Panc1 (cell line): ENCODE measurements at regions not wholly inside any gene's neighbourhood (a gene's known extent, or its start where the extent isn't known, plus 50 kb on each side); places are given as distances from the start of the nearest gene placed in this dataset.

Source experiments
- ATAC-seq: fragments of 200-7000 bp; cut with Tn5 transposase; 2 replicates; pipeline ENCODE4 v1.9.1; 2020; ENCODE audit warnings: mild to moderate bottlenecking, moderate library complexity
- BruUV-seq: library from RNA; stranded (reverse); fragments of 400-500 nt; replicated peaks from 2 replicates; lab custom pipeline; 2021; lab: Mats Ljungman, UMichigan
- CTCF ChIA-PET: fragments of 300-600 bp; sonication (Branson Sonifier 250); formaldehyde crosslinking; loops from one replicate; lab custom pipeline; 2022; ENCODE audit warnings: antibody characterized with exemption; lab: Charles Lee
- POLR2A ChIA-PET: fragments of 300-600 bp; sonication (Branson Sonifier 250); formaldehyde crosslinking; loops from one replicate; lab custom pipeline; 2022; ENCODE audit warnings: antibody characterized with exemption; lab: Charles Lee
- DNase-seq: peaks from one replicate; pipeline ENCODE4 v3.0.0-alpha.2; 2010; ENCODE audit warnings: low read depth, low spot score
- H3K27ac ChIP-seq: 2 replicates; pipeline ENCODE4 v1.5.1; 2011; ENCODE audit warnings: mild to moderate bottlenecking, low read length, inconsistent platforms
- H3K27me3 ChIP-seq: fragments of 200-500 bp; sonication (Bioruptor generic); 2 replicates; pipeline ENCODE4 v1.6.0; 2014; ENCODE audit warnings: low read length, inconsistent platforms; ENCODE audit not compliant: control insufficient read depth, insufficient read depth
- H3K36me3 ChIP-seq: fragments of 200-500 bp; sonication (Bioruptor generic); 2 replicates; pipeline ENCODE4 v1.5.1; 2014; ENCODE audit warnings: inconsistent platforms, mild to moderate bottlenecking, low read length, moderate library complexity; ENCODE audit not compliant: control insufficient read depth, insufficient read depth
- H3K4me1 ChIP-seq: 2 replicates; pipeline ENCODE4 v1.5.1; 2011; ENCODE audit warnings: inconsistent platforms, mild to moderate bottlenecking, low read length, moderate library complexity; ENCODE audit not compliant: control insufficient read depth, insufficient read depth
- H3K4me3 ChIP-seq, 2 experiments: 2 replicates each; pipeline ENCODE4 v1.5.1; 2011 to 2012; ENCODE audit warnings: low read depth in 2 of 2, low read length in 2 of 2, mild to moderate bottlenecking in 2 of 2, inconsistent platforms in 1 of 2, moderate library complexity in 1 of 2
- H3K9me3 ChIP-seq: fragments of 200-500 bp; sonication (Bioruptor generic); 2 replicates; pipeline ENCODE4 v1.5.1; 2014; ENCODE audit warnings: low read depth, mild to moderate bottlenecking, inconsistent platforms, low read length, moderate library complexity; ENCODE audit not compliant: control insufficient read depth, insufficient read depth
- POLR2AphosphoS5 ChIP-seq: IDR thresholded peaks from 2 replicates; pipeline ENCODE4 v1.6.1; 2012; ENCODE audit warnings: mild to moderate bottlenecking, low read depth, low read length, moderate library complexity
- SIN3A ChIP-seq: IDR thresholded peaks from 2 replicates; pipeline ENCODE4 v1.6.1; 2012; ENCODE audit warnings: low read depth, mild to moderate bottlenecking, low read length, moderate library complexity, borderline replicate concordance; ENCODE audit not compliant: insufficient read depth
- TCF7L2 ChIP-seq: IDR thresholded peaks from 2 replicates; pipeline ENCODE4 v1.6.1; 2011; ENCODE audit warnings: mild to moderate bottlenecking, low read depth, low read length, inconsistent platforms
- in situ Hi-C: cut with HindIII; loops from 2 replicates; pipeline ENCODE4 v1.10.0; 2016; ENCODE audit warnings: low sequenced_read_pairs, low pct_unique_long_range_greater_than_20kb
- intact Hi-C: fragments of 100-400 bp; cut with micrococcal nuclease; formaldehyde crosslinking; loops from one replicate; pipeline ENCODE4 v1.10.0; 2022; ENCODE audit not compliant: unreplicated experiment
- TF ChIP-seq, protein P1 (sequence below), 2 experiments: IDR thresholded peaks; 2 replicates each; pipeline ENCODE4 v1.6.1; 2011 to 2012; ENCODE audit warnings: low read depth in 2 of 2, control low read depth in 1 of 2, low read length in 1 of 2, mild to moderate bottlenecking in 1 of 2, moderate library complexity in 1 of 2; ENCODE audit not compliant: insufficient read depth in 1 of 2
- TF ChIP-seq, protein P2 (sequence below): fragments of 450-650 bp; IDR thresholded peaks from 2 replicates; pipeline ENCODE4 v1.5.1; 2017; ENCODE audit warnings: mild to moderate bottlenecking

DNA sequence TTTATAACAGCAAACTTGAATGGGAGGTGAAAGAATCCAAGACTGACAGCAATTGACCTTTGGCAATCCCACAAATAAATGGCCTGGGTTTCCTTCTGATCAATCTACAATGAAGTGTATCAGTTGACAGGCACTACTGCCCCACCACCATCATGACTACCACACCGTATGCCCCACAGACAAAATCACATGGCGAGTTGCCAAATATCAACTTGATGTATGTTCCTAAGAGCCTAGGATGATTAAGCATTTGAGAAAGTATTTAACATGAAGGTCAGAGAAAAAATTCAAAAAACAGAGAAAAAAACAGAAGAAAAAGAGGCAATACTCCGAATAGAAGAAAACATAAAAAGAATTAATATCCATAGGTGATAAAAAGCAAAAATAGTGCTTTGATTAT, 215.9 kb upstream of the STAC start:
- ATAC-seq (no peak), DNase-seq (no peak)
- in situ Hi-C loops, result no loop called here
- Histone ChIP-seq H3K27me3 (no peaks in the 10 kb centered on the region), H3K4me1 (no peaks in the 10 kb centered on the region), H3K4me3 (no peak overlapping the region), H3K27ac (no peak overlapping the region), H3K36me3 (no peaks in the 10 kb centered on the region), H3K9me3 (no peaks in the 10 kb centered on the region)
- ChIA-PET CTCF (no interaction called here), POLR2A (no interaction called here)
- BruUV-seq, result no TSS peak
- TF ChIP-seq, protein P1, sequence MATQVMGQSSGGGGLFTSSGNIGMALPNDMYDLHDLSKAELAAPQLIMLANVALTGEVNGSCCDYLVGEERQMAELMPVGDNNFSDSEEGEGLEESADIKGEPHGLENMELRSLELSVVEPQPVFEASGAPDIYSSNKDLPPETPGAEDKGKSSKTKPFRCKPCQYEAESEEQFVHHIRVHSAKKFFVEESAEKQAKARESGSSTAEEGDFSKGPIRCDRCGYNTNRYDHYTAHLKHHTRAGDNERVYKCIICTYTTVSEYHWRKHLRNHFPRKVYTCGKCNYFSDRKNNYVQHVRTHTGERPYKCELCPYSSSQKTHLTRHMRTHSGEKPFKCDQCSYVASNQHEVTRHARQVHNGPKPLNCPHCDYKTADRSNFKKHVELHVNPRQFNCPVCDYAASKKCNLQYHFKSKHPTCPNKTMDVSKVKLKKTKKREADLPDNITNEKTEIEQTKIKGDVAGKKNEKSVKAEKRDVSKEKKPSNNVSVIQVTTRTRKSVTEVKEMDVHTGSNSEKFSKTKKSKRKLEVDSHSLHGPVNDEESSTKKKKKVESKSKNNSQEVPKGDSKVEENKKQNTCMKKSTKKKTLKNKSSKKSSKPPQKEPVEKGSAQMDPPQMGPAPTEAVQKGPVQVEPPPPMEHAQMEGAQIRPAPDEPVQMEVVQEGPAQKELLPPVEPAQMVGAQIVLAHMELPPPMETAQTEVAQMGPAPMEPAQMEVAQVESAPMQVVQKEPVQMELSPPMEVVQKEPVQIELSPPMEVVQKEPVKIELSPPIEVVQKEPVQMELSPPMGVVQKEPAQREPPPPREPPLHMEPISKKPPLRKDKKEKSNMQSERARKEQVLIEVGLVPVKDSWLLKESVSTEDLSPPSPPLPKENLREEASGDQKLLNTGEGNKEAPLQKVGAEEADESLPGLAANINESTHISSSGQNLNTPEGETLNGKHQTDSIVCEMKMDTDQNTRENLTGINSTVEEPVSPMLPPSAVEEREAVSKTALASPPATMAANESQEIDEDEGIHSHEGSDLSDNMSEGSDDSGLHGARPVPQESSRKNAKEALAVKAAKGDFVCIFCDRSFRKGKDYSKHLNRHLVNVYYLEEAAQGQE (IDR thresholded peaks at IDR 0.05; ENCODE audit: insufficient read depth in 1 of 2, low read depth in 2 of 2, low read length in 1 of 2), result no peak
- TF ChIP-seq SIN3A, result no peak
- no peak for TF ChIP-seq POLR2AphosphoS5
- TF ChIP-seq, protein P2, sequence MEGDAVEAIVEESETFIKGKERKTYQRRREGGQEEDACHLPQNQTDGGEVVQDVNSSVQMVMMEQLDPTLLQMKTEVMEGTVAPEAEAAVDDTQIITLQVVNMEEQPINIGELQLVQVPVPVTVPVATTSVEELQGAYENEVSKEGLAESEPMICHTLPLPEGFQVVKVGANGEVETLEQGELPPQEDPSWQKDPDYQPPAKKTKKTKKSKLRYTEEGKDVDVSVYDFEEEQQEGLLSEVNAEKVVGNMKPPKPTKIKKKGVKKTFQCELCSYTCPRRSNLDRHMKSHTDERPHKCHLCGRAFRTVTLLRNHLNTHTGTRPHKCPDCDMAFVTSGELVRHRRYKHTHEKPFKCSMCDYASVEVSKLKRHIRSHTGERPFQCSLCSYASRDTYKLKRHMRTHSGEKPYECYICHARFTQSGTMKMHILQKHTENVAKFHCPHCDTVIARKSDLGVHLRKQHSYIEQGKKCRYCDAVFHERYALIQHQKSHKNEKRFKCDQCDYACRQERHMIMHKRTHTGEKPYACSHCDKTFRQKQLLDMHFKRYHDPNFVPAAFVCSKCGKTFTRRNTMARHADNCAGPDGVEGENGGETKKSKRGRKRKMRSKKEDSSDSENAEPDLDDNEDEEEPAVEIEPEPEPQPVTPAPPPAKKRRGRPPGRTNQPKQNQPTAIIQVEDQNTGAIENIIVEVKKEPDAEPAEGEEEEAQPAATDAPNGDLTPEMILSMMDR, result no peak
- no peak for TF ChIP-seq TCF7L2
- intact Hi-C loops, result no loop called here

DNA sequence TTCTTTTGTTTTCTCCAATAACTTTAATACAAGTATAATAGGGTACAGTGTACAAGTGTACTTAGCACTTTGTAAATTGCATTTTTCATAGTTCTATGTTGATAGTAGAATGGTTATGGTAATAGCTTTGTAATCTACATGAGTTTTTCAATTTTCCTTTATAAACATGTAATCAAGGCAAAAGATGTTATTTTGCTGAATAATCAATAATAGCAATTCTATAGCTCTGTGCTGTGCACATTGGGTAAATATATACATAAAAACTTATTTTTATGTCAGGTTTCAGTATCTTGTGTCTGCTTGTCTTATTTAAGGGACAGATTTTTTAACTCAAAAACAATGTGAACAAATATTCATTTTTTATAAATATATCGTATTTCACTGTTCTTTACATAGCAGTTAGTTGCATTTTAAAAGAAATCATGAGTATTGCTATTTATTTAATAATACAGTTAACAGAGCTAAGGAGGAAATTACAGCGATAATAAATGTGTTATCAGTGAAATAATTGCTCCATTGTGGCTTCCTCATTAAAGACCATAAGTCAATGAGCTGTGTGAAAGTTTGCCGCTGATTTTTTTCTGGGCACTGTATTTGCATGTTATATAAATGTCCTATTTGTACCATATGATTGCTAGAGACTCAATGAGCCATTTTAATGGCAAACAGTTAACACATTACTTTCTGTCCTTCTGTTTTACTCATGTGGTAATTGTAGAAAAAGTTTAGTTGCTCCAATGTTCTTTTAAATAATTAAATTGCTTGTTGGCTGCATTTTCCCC, 214.6 kb upstream of the STAC start:
- DNase-seq (no peak), ATAC-seq (no peak)
- H3K36me3 ChIP-seq, result no peaks in the 10 kb centered on the region
- no peaks in the 10 kb centered on the region for H3K4me1 ChIP-seq
- H3K9me3 ChIP-seq, result no peaks in the 10 kb centered on the region
- CTCF ChIA-PET, result no interaction called here
- POLR2A ChIA-PET, result no interaction called here
- intact Hi-C loops (no loop called here), in situ Hi-C loops (no loop called here)
- H3K4me3 ChIP-seq, result no peak overlapping the region
- H3K27ac ChIP-seq, result no peak overlapping the region
- BruUV-seq, result no TSS peak
- no peak for TF ChIP-seq TCF7L2
- no peak for TF ChIP-seq SIN3A
- no peak for TF ChIP-seq POLR2AphosphoS5
- TF ChIP-seq, protein P1 (IDR thresholded peaks at IDR 0.05; ENCODE audit: insufficient read depth in 1 of 2, low read depth in 2 of 2, low read length in 1 of 2), result no peak
- TF ChIP-seq, protein P2, result no peak
- H3K27me3 ChIP-seq, result no peaks in the 10 kb centered on the region
